ENCODE measurements at regions not wholly inside any gene's neighbourhood (a gene's known extent, or its start where the extent isn't known, plus 50 kb on each side); places are given as distances from the start of the nearest gene placed in this dataset.

DNA sequence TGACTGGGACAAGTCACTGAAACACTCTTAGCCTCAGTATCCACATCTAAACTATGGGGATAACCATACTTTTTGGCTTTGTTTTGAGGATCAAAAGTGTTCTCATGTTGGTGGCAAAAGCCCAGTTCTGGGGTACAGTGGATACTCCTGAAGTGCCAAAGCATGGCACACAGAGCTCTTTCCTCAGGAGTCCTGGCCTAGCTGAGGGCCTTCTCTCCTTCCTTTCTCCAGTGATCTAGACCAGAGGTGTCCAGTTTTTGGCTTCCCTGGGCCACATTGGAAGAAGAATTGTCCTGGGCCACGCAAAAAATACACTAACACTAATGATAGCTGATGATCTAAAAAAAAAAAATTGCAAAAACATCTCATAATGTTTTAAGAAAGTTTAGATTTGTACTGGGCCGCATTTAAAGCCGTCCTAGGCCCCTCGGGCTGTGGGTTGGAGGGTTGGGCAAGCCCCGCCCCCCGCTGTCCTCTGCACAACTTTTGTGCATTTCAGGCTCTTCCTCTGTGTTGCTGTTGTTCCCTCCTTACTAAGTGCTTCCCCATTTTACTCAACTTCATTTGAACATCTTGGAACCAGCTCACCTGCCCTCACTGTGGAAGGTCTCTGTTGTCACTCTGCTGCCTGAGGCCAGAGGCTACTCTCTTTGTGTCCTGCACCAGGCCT is 337.0 kb downstream of the CYRIA start:
- DNase-seq, result no peak

DNA sequence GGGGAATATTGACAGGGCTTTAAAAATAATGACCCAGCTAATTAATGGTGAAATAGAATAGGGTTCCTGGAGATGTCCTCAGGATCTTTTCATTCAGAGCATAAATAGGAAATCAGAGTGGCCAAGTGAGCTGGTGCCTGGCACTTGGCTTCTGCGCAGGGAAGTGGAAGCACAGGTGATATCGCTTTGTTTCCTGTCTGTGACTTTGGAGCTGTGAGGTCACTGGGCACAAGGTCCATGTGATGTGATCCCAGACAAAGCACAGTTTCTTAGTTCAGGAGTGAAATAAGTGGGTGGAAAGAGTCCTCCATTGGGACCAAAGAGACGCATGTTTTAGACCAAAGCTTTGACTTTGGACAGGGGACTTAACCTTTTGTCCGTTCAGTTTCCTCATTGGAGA is 338.3 kb downstream of the CYRIA start:
- no peak for DNase-seq

DNA sequence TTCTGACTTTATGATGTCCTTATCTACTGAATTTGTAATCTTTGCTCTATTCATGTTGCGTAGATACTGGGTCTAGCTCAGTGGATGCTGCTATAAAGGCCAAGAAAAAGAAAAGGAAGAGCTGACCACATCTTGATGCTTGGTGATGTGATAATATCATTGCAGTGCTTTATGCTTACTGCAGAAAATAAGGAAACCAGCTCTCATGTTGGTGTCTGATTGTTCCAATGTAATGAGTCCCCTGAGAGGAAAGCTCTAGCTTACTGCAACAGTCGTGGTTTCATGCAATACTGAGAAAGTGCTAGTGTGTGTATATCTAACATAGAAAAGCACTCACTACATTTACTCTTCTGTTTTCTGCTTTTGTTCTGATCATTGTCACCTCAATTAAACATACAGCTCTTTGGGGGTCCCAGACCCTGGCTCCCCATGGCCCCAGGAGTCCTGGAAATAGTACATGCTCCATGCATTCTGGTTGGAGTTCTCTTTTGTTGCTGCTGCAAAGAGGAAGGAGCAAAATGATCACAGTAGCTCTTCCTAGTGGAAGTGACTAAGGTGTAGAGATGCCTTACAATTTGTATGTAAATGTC is 338.8 kb downstream of the CYRIA start:
- DNase-seq, result no peak

- no peak for DNase-seq
Measured at GRCh38 chr2:16325976-16326510, 339.6 kb downstream of the CYRIA start.

- no peak for DNase-seq
Measured at GRCh38 chr2:16325016-16325975, 340.3 kb downstream of the CYRIA start.

DNA sequence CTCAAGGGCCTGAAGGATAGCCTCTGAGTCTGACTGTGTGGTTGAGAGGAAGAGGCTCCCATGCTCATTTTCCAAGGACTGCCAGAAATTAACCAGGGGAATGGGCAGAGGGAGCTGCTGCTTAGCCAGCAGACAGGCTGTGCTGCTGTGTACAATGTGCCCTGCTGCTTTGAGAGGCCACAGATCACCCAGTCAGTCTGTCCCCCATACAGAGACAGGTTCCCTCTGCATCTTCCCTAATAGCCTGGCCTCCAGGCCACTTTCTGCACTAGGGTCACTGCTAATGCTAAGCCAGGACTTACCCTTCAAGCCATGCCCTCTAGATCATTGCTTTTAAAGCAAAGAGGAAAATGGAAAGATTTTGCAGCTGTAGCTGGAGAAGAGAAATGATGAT is 341.1 kb downstream of the CYRIA start:
- DNase-seq, result no peak

GRCh38 chr2:16323551-16324543 is 341.8 kb downstream of the CYRIA start:
- DNase-seq, result no peak

DNA sequence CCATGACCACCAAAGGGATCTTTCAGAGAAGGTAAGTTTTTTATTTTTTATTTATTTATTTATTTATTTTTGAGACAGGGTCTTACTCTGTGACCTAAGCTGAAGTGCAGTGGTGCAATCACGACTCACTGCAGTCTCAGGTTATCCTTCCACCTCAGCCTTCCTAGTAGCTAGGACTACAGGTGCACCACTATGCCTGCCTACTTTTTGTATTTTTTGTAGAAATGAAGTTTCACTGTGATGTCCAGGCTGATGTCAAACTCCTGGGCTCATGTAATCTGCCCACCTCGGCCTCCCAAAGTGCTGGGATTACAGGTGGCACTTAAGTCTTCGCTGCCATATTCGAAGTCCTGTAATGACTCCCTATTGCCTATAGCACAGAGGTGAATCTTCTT is 342.5 kb downstream of the CYRIA start:
- no peak for DNase-seq

DNA sequence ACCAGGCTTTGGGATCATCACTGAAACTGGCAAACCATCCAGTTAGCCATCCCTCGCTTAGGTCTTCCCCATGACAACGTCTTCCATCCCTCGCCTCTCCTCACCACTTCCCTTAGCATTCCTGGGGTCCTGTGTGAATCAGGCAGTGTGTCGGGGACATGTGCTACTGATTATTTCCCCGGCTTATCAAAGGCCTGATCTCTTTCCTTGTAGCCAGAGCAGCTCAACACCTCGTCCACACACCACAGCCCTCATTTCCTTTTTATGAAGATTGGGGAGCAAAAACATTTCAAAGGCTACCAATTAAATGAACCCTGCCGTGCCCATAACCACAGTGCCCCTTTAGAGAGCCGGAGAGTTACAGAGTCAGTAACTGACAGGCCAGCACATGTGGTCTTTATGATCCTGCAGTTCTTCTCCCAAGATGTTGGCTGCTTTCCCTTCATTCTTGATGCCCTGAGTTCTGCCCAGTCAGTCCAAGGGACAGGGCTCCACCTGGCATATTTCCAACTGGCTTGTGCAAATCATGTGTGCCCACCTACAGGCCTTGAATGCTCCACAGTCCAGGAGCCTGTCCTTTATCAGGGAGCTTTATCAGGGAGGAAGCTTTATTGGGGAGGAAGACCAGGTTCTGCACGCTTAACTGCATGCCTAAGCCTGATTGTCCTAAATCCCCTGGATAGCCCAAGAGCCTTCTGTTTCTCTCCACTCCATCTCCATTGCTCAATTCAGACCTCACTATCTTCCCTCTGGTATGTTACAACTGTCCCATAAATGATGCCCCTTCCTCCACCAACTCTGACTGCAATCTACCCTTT is 343.1 kb downstream of the CYRIA start:
- DNase-seq, result no peak

DNA sequence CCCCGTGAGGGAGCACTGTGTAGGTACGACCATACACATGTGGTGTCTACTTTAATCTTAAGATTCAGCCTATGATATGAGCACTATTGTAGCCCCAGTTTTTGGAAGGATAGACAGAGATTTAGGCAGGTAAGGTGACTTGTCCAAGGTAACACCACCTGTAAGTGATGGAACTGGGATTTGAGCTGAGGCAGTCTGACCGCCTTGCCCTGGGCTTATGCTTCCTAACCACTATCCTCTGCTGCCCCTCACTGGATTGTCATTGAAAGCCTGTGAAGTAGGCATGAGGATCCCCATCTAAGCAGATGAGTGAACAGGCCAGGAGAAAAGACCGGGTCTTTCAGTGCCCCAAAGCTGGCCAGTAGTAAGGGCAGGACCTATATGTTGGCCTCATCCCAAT is 343.8 kb downstream of the CYRIA start:
- no peak for DNase-seq

DNA sequence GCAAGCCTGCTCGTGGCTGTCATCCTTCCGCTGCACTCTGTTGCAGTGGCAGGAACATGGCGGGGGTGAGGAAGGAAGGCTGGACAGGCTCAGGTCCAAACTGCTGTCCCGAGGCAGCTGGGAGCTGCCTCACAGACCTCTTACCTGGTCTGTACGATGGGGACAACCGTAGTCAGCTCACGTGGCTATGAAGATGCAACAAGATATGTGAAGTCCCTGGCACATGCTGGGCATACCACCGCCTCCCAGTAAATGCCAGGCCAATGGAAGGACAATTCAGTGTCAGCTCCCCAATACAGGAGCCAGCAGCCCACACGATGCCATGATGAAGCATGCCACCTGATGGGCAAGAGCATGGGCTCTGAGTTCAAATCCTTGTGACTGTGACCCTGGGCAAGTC is 344.4 kb downstream of the CYRIA start:
- no peak for DNase-seq

GRCh38 chr2:16320716-16321115 is 344.9 kb downstream of the CYRIA start:
- no peak for DNase-seq

- no peak for DNase-seq
Measured at GRCh38 chr2:16319551-16320121, 346.0 kb downstream of the CYRIA start.

DNA sequence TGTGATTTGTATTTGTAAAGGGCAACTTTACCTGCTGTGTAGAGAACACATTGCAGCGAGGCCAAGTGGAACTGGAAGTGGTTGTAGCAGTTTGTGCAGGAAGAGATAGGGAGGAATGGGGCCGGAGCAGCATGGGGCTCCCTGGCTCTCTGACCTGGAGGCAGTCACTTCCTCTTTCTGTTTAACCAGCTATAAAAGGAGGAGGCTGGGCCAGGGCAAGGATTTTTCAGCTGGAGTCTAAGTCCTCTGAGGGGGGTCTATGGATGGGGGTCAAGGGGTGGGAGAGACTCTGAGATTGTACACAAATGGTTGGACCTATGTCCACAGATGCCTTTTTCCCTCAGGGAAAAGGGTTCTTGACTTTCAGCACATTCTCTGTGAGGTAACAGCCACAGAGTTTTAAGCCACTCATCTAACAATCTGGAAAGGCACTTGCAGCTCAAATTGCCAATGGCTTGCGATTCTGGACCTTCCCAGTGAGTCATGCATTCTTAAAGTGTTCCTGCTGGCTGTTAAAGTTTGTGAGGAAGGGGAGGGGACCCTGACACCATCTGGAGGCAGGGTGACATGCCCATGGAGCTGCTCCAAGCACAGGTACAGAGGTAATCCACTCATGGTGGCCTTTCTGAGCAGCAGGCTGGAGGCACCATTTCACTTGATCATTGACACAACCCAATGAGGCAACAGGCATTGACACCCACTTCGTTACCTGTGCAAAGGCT is 347.0 kb downstream of the CYRIA start:
- no peak for DNase-seq

DNA sequence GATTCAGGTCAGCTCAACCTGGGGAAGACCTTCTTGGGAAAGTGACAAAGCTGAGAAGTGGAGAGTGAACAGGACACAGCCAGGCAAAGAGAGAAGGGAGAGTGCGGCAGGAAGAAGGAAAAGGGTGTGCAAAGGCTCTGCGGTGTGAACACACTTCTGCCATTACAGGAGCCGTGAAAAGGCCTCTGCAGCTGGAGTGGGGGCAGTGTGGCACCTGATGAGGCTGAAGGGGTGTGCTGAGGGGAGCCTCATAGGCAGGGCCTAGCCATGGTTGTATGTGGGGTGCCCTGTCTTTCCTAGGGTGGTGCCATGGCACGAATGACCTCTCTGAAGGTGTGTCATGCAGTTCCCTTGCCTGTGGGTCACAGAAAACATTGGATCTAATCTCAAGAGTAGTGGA is 347.6 kb downstream of the CYRIA start:
- DNase-seq, result no peak

- no peak for DNase-seq
Measured at GRCh38 chr2:16317211-16317830, 348.3 kb downstream of the CYRIA start.

- DNase-seq, result no peak
Measured at GRCh38 chr2:16316456-16317210, 349.0 kb downstream of the CYRIA start.

- DNase-seq, result no peak
Measured at GRCh38 chr2:16315908-16316307, 349.7 kb downstream of the CYRIA start.

DNA sequence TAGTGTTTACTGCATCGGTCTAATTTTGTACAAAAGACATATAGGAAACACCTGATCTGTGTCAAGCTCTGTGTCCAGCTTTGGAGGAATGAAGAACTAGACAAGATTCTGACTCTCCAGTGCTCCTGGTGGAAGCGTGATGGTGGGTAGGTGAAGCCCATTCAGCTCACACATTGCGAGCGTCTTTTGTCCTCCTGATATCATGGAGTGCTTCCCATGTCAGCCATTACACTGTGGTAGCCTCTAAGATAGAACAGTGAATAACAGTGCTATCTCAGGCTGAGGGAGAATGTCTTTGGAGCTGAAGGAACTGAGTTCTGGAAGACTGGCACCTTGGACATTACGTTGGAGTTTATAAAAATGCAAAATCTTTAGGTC is 350.2 kb downstream of the CYRIA start:
- DNase-seq, result no peak

All from CD4-positive, alpha-beta T cell treated with Interferon alpha-2 for 1 hour (primary cell).